ENCODE measurements at regions not wholly inside any gene's neighbourhood (a gene's known extent, or its start where the extent isn't known, plus 50 kb on each side); places are given as distances from the start of the nearest gene placed in this dataset.

DNA sequence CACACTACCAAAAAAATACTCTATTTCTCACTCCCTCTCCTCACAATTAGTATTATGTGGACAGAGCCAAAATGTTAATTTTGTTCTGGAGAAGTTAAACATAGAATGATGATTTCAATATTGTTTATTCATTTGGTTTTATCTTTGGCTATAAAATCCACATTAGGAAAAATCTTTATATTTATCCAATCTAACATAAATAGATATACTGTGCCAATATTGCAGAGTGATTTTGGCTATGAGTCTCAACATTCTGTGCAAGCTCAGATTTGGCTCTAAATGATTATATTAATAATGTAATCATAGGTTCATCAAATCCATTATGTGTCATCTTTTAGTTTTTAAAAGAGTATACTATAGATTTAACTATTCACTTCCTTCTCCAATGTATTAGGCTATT, 667.5 kb upstream of the CHORDC1 start:
- no peak for TF ChIP-seq CTCF (IDR thresholded peaks at IDR 0.05)
- TF ChIP-seq EZH2 (IDR thresholded peaks at IDR 0.05; ENCODE audit: borderline replicate concordance, insufficient read depth, low read depth, low read length, poor library complexity, severe bottlenecking), result no peak
